Tongue (tissue), 1 donor: ENCODE measurements at regions not wholly inside any gene's neighbourhood (a gene's known extent, or its start where the extent isn't known, plus 50 kb on each side); places are given as distances from the start of the nearest gene placed in this dataset.

Experiments
- DNase-seq: peaks from one replicate; pipeline ENCODE4 v3.0.0-alpha.2; 2015

- DNase-seq: no peak
Measured at GRCh38 chr2:181306785-181307184, 150.4 kb upstream of the ITGA4 start.

GRCh38 chr2:181307203-181307991 lies 149.8 kb upstream of the ITGA4 start:
- no peak for DNase-seq

GRCh38 chr2:181308766-181309515 lies 148.2 kb upstream of the ITGA4 start:
- DNase-seq: no peak

GRCh38 chr2:181309586-181309985 lies 147.6 kb upstream of the ITGA4 start:
- DNase-seq: no peak

DNA sequence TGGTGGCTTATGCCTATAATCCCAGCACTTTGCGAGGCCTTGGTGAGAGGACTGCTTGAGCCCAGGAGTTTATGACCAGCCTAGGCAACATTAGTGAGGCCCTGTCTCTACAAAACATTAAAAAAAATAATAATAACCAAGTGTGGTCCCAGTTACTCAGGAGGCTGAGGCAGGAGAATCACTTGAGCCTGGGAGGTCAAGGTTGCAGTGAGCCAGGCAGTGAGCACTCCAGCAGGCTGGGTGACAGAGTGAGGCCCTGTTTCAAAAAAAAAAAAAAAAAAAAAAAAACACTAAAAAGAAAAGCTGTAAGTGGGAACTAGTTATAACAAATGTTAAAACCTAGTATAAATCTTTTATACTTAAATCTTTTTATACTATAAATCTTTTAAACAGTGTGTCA lies 146.2 kb upstream of the ITGA4 start:
- DNase-seq: no peak

- no peak for DNase-seq
Measured at GRCh38 chr2:181311837-181312236, 145.3 kb upstream of the ITGA4 start.

DNA sequence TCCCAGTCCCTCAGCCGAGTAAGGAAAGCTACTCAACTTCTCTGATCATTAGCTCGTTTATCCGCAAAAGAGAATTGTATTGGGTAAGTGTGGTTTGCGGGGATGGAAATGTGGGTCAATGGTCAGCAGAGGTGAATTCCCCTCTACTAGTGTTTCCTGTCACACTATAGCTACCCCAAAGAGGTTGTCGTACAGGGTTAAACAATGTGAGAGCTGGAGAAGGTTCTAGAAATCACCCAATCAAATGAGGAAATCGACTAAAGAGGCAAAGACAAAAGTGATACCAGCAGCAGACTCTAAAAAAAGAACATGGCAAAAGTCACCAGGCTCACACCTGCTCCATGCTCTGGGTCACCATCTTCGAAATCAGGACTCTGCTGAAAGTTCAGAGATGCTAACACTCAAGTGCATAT lies 144.7 kb upstream of the ITGA4 start:
- DNase-seq: no peak

GRCh38 chr2:181313845-181314244 lies 143.3 kb upstream of the ITGA4 start:
- no peak for DNase-seq

DNA sequence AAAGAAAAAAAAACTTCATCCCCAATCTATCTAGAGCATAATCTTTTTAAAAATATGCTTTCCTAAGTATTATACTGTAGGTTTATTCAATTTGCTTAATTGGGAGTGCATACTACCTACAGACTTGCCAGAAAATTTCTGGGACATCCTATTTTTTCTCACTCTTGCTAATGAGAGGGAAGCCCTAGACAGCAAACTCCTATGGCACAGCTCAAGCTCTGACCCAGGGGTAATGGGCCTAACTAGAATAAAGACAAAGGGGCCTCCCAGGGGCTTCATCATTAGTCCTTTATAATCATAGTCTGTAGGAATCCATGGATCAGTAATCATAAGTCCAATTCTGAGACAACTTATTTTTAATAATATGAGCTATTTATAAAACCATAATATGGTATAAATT lies 142.6 kb upstream of the ITGA4 start:
- DNase-seq: no peak

- no peak for DNase-seq
Measured at GRCh38 chr2:181317511-181317910, 139.7 kb upstream of the ITGA4 start.

GRCh38 chr2:181318504-181319280 lies 138.5 kb upstream of the ITGA4 start:
- DNase-seq: no peak

DNA sequence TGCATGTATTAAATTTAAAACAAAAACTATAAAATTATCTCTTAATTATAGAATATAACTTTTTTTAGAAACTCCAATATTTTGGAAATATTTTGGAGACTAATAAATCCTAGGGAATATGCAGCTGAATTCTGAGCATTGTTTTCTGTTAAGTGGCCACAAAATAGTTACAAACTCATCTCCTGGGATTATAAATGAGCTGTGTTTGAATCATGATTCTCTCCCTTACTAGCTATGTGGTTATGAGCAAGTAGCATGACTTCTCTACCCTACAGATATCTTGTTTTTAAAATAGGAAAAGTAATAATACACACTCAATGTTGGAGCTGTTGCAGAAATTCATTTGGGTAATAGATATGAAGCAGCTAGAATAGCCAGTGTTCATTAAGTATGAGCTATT lies 137.9 kb upstream of the ITGA4 start:
- DNase-seq: no peak

GRCh38 chr2:181320638-181321037 lies 136.5 kb upstream of the ITGA4 start:
- DNase-seq: no peak

- DNase-seq: no peak
Measured at GRCh38 chr2:181324912-181325311, 132.3 kb upstream of the ITGA4 start.

- DNase-seq: no peak
Measured at GRCh38 chr2:181326661-181327060, 130.5 kb upstream of the ITGA4 start.

DNA sequence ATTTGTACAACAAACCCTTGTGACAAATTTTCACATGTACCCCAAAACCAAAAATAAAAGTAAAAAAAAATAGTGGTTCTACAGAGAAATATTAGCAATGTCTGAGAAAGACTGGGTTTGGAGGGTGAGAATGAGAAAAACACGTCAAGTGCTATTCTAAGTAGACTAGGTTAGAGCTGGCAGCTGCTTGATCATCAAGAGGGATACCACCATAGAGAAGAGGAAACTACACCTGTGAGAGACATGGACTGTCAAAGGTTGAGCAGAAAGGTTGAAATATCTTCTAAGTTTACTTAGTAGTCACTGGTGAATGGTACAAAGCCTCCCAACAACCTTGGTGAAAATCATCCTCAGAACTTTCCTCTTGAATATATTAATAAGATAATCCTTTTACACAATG lies 126.9 kb upstream of the ITGA4 start:
- no peak for DNase-seq

DNA sequence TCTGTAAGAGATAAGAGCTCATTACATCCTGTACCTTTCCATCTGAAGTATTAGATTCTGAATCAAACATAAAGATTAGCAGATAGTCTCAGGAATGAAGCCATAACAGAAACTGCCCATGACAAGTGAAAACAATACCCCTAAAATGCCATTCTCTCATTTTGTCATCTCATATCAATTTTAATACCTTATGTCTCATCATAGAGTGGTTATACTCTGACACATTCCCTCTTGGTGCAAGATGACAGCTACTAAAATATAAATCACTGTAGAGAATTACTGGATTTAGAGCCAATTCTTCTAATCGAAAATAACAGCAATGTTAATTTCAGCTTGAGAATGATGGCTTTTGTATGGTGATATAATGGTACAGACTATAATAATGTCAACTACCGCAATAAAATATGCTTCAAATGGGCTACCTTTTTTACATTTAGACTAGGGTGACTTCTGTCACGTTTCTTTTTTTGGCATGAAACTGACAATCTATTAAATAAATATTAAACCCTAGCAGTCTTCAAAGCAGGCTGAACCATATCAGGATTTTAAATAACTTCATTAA lies 125.1 kb upstream of the ITGA4 start:
- DNase-seq: no peak

DNA sequence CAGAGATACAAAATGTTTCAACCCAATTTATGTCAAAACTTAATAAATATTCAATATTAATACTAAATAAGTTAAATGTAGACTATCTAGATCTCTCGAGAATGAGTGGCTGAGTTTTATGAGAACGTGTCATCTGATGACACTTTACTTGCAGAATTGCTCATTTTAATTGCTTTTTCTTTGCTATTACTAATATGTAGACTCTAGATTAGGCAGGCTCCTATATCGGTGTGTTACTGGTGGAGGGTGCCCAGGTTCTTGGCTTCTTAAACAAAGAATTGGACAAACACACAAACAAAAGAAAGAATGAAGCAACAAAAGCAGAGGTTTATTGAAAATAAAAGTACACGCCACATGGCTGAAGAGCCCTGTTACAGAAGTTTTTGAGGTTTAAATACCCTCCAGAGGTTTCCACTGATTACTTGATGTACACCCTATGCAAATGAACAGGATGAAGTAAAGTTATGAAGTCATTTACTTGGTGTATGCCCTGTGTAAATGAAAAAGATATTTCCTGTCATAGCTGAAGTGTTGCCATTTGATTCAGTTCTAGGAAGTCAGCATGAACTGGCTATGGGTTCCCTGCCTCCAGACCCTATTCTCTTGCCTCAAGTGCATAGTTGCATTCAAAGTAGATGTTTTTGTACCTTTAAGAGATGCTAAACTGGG lies 122.9 kb upstream of the ITGA4 start:
- no peak for DNase-seq

DNA sequence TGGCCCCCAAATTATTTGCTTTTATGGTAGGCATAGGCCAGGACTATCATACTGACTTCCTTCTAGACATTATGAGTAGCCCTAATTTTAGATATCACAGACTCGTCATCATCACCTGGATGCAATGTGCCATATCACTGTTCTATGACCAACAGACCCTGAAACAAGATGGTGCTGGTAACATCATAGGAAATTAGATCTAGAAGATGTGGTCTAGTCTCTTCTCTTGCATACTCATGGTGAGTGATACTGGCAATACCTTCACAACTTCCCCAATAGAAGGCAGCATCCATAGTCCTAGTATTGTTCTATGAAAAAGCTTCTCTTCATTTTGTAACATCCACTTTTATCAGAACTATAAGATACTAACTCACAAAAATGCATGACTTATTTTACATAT lies 116.3 kb upstream of the ITGA4 start:
- DNase-seq: no peak

- no peak for DNase-seq
Measured at GRCh38 chr2:181341855-181342600, 115.2 kb upstream of the ITGA4 start.

DNA sequence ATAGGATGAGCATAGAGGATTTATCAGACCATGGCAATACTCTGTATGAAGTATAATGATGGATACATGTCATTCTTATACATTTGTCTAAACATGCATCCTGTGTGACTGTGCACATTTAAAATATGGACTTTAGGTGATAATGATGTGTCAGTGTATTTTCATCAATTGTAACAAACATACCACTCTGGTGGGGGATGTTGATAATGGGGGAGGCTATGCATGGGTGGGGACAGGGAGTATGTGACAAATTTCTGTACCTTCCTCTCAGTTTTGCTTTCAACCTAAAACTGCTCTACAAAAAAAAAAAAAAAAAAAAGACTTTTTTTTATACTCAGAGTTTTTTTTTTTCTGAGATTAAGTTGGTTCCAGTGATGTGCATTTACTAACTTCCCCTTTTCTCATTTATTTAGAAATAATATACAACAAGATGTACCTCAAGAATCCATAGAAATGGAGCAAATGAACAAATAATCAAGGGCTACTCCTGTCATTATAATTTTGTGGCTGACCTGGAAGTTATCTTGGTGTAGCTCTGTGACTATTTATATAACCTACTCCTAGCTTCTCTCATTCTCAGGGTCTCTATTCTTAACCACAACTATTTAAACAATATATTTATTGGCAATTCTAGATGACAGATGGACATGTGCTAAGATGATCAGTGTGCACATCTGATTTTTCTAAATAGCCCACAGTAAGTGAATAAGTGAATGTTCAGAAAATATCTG lies 108.9 kb upstream of the ITGA4 start:
- DNase-seq: no peak
